K562 (cell line): ENCODE measurements at regions not wholly inside any gene's neighbourhood (a gene's known extent, or its start where the extent isn't known, plus 50 kb on each side); places are given as distances from the start of the nearest gene placed in this dataset.

ENCODE experiments used
- ATAC-seq: fragments of 200-7000 bp; cut with Tn5 transposase; 3 replicates; pipeline ENCODE4 v1.9.1; 2020; ENCODE audit warnings: moderate library complexity
- BruUV-seq: library from RNA; stranded (reverse); fragments of 400-500 nt; replicated peaks from 2 replicates; lab custom pipeline; 2021; lab: Mats Ljungman, UMichigan
- CTCF ChIA-PET: fragments of 300-600 bp; formaldehyde crosslinking; extraction: SDS; loops from one replicate; lab custom pipeline; 2021; ENCODE audit warnings: low intra/inter-chr PET ratio; lab: Yijun Ruan, JAX
- POLR2A ChIA-PET: fragments of 300-600, 350-650 bp; sonication (Branson Sonifier 250); formaldehyde crosslinking; extraction: SDS; loops from one replicate; lab custom pipeline; 2021; ENCODE audit warnings: antibody characterized with exemption, inconsistent platforms; lab: Yijun Ruan, JAX
- DNase-seq, 4 experiments: peaks; one replicate each; pipeline versions ENCODE4 v3.0.0 to v3.0.0-alpha.2; 2011 to 2018; ENCODE audit warnings: low spot score in 3 of 4, mixed read lengths in 3 of 4; ENCODE audit errors: extremely low read depth in 1 of 4
- FAIRE-seq: peaks from 2 replicates; lab custom pipeline; 2011; peaks lifted over from hg19 to GRCh38; lab: Jason Lieb, UNC
- H2AFZ ChIP-seq: 2 replicates; pipeline ENCODE4 v1.6.0; 2011; ENCODE audit warnings: low read depth, low read length, control low read depth, inconsistent platforms
- H3K27ac ChIP-seq: fragments of 200-600 bp; 3 replicates; pipeline ENCODE4 v1.8.0; 2011; ENCODE audit warnings: low read depth, mild to moderate bottlenecking, control low read depth, inconsistent platforms, low read length, moderate library complexity, mixed read lengths; ENCODE audit errors: extremely low read depth
- H3K27me3 ChIP-seq, 2 experiments: fragments of 300-600 bp in 1 of 2; 2 replicates in 1 of 2; 3 replicates in 1 of 2; pipeline versions ENCODE4 v1.6.0 to v1.8.0; 2011; ENCODE audit warnings: inconsistent platforms in 2 of 2, low read length in 2 of 2, mild to moderate bottlenecking in 1 of 2, mixed read lengths in 1 of 2, moderate library complexity in 1 of 2; ENCODE audit not compliant: control insufficient read depth in 2 of 2, insufficient read depth in 2 of 2
- H3K36me3 ChIP-seq: fragments of 300-600 bp; 3 replicates; pipeline ENCODE4 v1.8.0; 2011; ENCODE audit warnings: mild to moderate bottlenecking, low read length, inconsistent platforms; ENCODE audit not compliant: control insufficient read depth, insufficient read depth
- H3K4me1 ChIP-seq, 2 experiments: fragments of 200-600 bp in 1 of 2; replicated peaks in 1 of 2; 2 replicates in 1 of 2; 3 replicates in 1 of 2; pipeline versions ENCODE4 v1.5.1 to v1.8.0; 2011; ENCODE audit warnings: inconsistent platforms in 2 of 2, low read length in 2 of 2, mild to moderate bottlenecking in 1 of 2, mixed read lengths in 1 of 2, moderate library complexity in 1 of 2; ENCODE audit not compliant: control insufficient read depth in 2 of 2, insufficient read depth in 2 of 2
- H3K4me2 ChIP-seq: 2 replicates; pipeline ENCODE4 v1.6.1; 2011; ENCODE audit warnings: low read length, control low read depth, inconsistent platforms, mixed read lengths; ENCODE audit not compliant: insufficient read depth
- H3K4me3 ChIP-seq: fragments of 200-600 bp; sonication (generic), shearing (Covaris generic); 2 replicates; pipeline ENCODE4 v1.5.1; 2016; ENCODE audit warnings: control low read depth, inconsistent platforms
- H3K79me2 ChIP-seq: fragments of 200-600 bp; 3 replicates; pipeline ENCODE4 v1.8.0; 2011; ENCODE audit warnings: low read length, inconsistent platforms; ENCODE audit not compliant: control insufficient read depth, insufficient read depth
- H3K9ac ChIP-seq, 2 experiments: 2 replicates each; pipeline versions ENCODE4 v1.6.0 to v1.6.1; 2011; ENCODE audit warnings: low read depth in 2 of 2, low read length in 2 of 2, control low read depth in 1 of 2, inconsistent platforms in 1 of 2, mild to moderate bottlenecking in 1 of 2, mixed read lengths in 1 of 2; ENCODE audit not compliant: insufficient read depth in 1 of 2
- H3K9me1 ChIP-seq: one replicate; pipeline ENCODE4 v1.6.0; 2011; ENCODE audit warnings: inconsistent platforms, mild to moderate bottlenecking, low read length, moderate library complexity; ENCODE audit not compliant: control insufficient read depth, insufficient read depth
- H3K9me3 ChIP-seq: replicated peaks from 2 replicates; pipeline ENCODE4 v1.5.1; 2011; ENCODE audit warnings: low read depth, low read length, inconsistent platforms; ENCODE audit not compliant: control insufficient read depth, insufficient read depth
- H4K20me1 ChIP-seq: replicated peaks from 2 replicates; pipeline ENCODE4 v1.6.1; 2011; ENCODE audit warnings: low read length, inconsistent platforms, mixed read lengths; ENCODE audit not compliant: control insufficient read depth, insufficient read depth
- EWSR1 ChIP-seq: fragments of 450-650 bp; IDR thresholded peaks from 2 replicates; pipeline ENCODE4 v1.6.1; 2018; ENCODE audit warnings: borderline replicate concordance, mild to moderate bottlenecking, low read depth, moderate library complexity; ENCODE audit not compliant: partially characterized antibody
- FOXA3 ChIP-seq, 2 experiments: fragments of 450-650 bp in 1 of 2; sonication (generic) in 1 of 2; formaldehyde crosslinking; IDR thresholded peaks in 1 of 2; conservative IDR thresholded peaks in 1 of 2; 2 replicates each; pipeline versions ENCODE4 v1.4.0 to v1.8.0; 2020 to 2022; ENCODE audit warnings: mild to moderate bottlenecking in 2 of 2, missing genetic modification reagents in 1 of 2
- KLF6 ChIP-seq: fragments of 250-450 bp; sonication (Bioruptor Pico); IDR thresholded peaks from 2 replicates; pipeline ENCODE4 v1.4.0; 2020; ENCODE audit warnings: mild to moderate bottlenecking, moderate library complexity, borderline replicate concordance
- MEIS2 ChIP-seq: fragments of 450-650 bp; IDR thresholded peaks from 2 replicates; pipeline ENCODE4 v1.6.1; 2014; ENCODE audit warnings: mild to moderate bottlenecking; ENCODE audit not compliant: partially characterized antibody
- NCOR1 ChIP-seq: fragments of 450-650 bp; IDR thresholded peaks from 2 replicates; pipeline ENCODE4 v1.6.1; 2016; ENCODE audit warnings: mild to moderate bottlenecking, moderate library complexity
- TOE1 ChIP-seq, 2 experiments: fragments of 450-650 bp in 1 of 2; sonication (generic) in 1 of 2; formaldehyde crosslinking in 1 of 2; IDR thresholded peaks; 2 replicates each; pipeline versions ENCODE4 v1.7.1 to v1.8.0; 2016 to 2022; ENCODE audit warnings: borderline replicate concordance in 2 of 2, mild to moderate bottlenecking in 2 of 2, antibody characterized with exemption in 1 of 2, inconsistent platforms in 1 of 2, low read depth in 1 of 2, missing genetic modification reagents in 1 of 2, moderate library complexity in 1 of 2
- ZNF444 ChIP-seq: fragments of 250-450 bp; sonication (Bioruptor Pico); IDR thresholded peaks from 2 replicates; pipeline ENCODE4 v1.4.0; 2020; ENCODE audit warnings: mild to moderate bottlenecking, moderate library complexity
- ZNF445 ChIP-seq: fragments of 250-450 bp; sonication (Bioruptor Pico); IDR thresholded peaks from 2 replicates; pipeline ENCODE4 v1.4.0; 2020; ENCODE audit warnings: low read depth, mild to moderate bottlenecking, moderate library complexity
- ZNF695 ChIP-seq: fragments of 450-650 bp; formaldehyde crosslinking; IDR thresholded peaks from 2 replicates; pipeline ENCODE4 v1.4.0; 2020; ENCODE audit warnings: mild to moderate bottlenecking, moderate library complexity
- ZNF830 ChIP-seq: fragments of 250-450 bp; sonication (Bioruptor Pico); IDR thresholded peaks from 2 replicates; pipeline ENCODE4 v1.5.0; 2021; ENCODE audit warnings: mild to moderate bottlenecking
- WGBS: fragments of 100-300 bp; shearing (Covaris generic); methylation state at CpG from one replicate; pipeline ENCODE4 v1.1.6; 2016; ENCODE audit warnings: low coverage, mixed read lengths; ENCODE audit not compliant: insufficient coverage; ENCODE audit errors: missing lambda C conversion rate; 5-methylcytosine and 5-hydroxymethylcytosine counted together
- in situ Hi-C: fragments of 300-500 bp; cut with MboI; formaldehyde crosslinking; loops from 4 replicates; pipeline ENCODE4 v1.15.0; 2018; ENCODE audit warnings: inconsistent platforms, mixed read lengths
- intact Hi-C: fragments of 100-400 bp; cut with micrococcal nuclease; formaldehyde crosslinking; loops from 2 replicates; pipeline ENCODE4 v1.14.2; 2022
- TF ChIP-seq, protein P1 (sequence below): fragments of 250-450 bp; sonication (Bioruptor Pico); IDR thresholded peaks from 2 replicates; pipeline ENCODE4 v1.9.0; 2021; ENCODE audit warnings: mild to moderate bottlenecking
- TF ChIP-seq, protein P2 (sequence below): fragments of 450-650 bp; formaldehyde crosslinking; IDR thresholded peaks from 2 replicates; pipeline ENCODE4 v1.4.0; 2020; ENCODE audit warnings: mild to moderate bottlenecking, mixed read lengths
- TF ChIP-seq, protein P3 (sequence below): fragments of 450-650 bp; IDR thresholded peaks from 2 replicates; pipeline ENCODE4 v1.6.1; 2016; ENCODE audit warnings: antibody characterized with exemption
- TF ChIP-seq, protein P4 (sequence below), 2 experiments: IDR thresholded peaks; 2 replicates each; pipeline ENCODE4 v1.6.1; 2011; ENCODE audit warnings: borderline replicate concordance in 1 of 2, control low read depth in 1 of 2, low read depth in 1 of 2, low read length in 1 of 2, mild to moderate bottlenecking in 1 of 2, mixed read lengths in 1 of 2, moderate library complexity in 1 of 2; ENCODE audit not compliant: insufficient read depth in 1 of 2, insufficient read length in 1 of 2, poor library complexity in 1 of 2, severe bottlenecking in 1 of 2; ENCODE audit errors: extremely low read depth in 1 of 2
- TF ChIP-seq, protein P5 (sequence below): sonication (generic); formaldehyde crosslinking; IDR thresholded peaks from 2 replicates; pipeline ENCODE4 v1.8.0; 2022; ENCODE audit warnings: missing genetic modification reagents, mild to moderate bottlenecking, borderline replicate concordance

DNA sequence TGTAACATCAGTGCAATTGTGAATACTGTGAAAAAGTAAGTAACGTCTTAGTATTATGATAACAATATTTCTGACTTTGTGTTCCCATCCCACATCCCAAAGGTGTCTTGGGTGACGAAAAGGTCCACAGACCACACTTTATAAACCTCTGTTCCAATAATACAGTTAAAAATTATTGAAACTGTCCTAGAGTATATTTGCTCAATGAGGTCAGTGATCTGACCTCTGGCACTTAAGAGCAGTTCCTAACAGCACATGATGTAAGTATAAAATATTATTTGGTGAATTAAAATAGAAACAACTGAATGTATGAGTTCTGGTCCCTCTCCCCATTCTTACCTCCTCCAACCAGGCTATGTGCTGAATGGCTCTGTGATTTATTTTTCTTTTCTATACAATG, 566.4 kb upstream of the MMS22L start:
- no peaks in the 10 kb centered on the region for H3K4me1 ChIP-seq
- no peak overlapping the region for H3K9ac ChIP-seq
- no peaks in the 10 kb centered on the region for H4K20me1 ChIP-seq
- no peaks in the 10 kb centered on the region for H3K27me3 ChIP-seq
- no peaks in the 10 kb centered on the region for H3K36me3 ChIP-seq
- intact Hi-C loops = no loop called here
- CTCF ChIA-PET = no interaction called here
- H3K9me1 ChIP-seq = no peaks in the 10 kb centered on the region
- no peak overlapping the region for H3K27ac ChIP-seq
- in situ Hi-C loops = no loop called here
- 0% methylated on average over 2 of the region's 2 CpGs for WGBS
- FAIRE-seq = no peak
- H3K79me2 ChIP-seq = no peaks in the 10 kb centered on the region
- no peak for ATAC-seq
- no peak for DNase-seq
- no peak overlapping the region for H2AFZ ChIP-seq
- POLR2A ChIA-PET = no interaction called here
- H3K4me3 ChIP-seq = no peak overlapping the region
- no TSS peak for BruUV-seq
- no peaks in the 10 kb centered on the region for H3K9me3 ChIP-seq
- H3K4me2 ChIP-seq = no peak overlapping the region
- no peak for TF ChIP-seq KLF6 (CRISPR knock-in tag)
- TF ChIP-seq, protein P1, sequence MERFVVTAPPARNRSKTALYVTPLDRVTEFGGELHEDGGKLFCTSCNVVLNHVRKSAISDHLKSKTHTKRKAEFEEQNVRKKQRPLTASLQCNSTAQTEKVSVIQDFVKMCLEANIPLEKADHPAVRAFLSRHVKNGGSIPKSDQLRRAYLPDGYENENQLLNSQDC (CRISPR knock-in tag) = no peak
- TF ChIP-seq, protein P2, sequence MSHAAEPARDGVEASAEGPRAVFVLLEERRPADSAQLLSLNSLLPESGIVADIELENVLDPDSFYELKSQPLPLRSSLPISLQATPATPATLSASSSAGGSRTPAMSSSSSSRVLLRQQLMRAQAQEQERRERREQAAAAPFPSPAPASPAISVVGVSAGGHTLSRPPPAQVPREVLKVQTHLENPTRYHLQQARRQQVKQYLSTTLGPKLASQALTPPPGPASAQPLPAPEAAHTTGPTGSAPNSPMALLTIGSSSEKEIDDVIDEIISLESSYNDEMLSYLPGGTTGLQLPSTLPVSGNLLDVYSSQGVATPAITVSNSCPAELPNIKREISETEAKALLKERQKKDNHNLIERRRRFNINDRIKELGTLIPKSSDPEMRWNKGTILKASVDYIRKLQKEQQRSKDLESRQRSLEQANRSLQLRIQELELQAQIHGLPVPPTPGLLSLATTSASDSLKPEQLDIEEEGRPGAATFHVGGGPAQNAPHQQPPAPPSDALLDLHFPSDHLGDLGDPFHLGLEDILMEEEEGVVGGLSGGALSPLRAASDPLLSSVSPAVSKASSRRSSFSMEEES = no peak
- no peak for TF ChIP-seq EWSR1
- no peak for TF ChIP-seq TOE1 (IDR thresholded peaks at IDR 0.05; ENCODE audit: borderline replicate concordance)
- TF ChIP-seq TOE1 (CRISPR knock-in tag; IDR thresholded peaks at IDR 0.05; ENCODE audit: borderline replicate concordance, low read depth) = no peak
- TF ChIP-seq MEIS2 = no peak
- TF ChIP-seq, protein P3, sequence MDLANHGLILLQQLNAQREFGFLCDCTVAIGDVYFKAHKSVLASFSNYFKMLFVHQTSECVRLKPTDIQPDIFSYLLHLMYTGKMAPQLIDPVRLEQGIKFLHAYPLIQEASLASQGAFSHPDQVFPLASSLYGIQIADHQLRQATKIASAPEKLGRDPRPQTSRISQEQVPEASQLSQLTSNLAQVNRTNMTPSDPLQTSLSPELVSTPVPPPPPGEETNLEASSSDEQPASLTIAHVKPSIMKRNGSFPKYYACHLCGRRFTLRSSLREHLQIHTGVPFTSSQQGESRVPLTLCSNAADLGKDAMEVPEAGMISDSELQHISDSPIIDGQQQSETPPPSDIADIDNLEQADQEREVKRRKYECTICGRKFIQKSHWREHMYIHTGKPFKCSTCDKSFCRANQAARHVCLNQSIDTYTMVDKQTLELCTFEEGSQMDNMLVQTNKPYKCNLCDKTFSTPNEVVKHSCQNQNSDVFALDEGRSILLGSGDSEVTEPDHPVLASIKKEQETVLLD = no peak
- TF ChIP-seq, protein P4, sequence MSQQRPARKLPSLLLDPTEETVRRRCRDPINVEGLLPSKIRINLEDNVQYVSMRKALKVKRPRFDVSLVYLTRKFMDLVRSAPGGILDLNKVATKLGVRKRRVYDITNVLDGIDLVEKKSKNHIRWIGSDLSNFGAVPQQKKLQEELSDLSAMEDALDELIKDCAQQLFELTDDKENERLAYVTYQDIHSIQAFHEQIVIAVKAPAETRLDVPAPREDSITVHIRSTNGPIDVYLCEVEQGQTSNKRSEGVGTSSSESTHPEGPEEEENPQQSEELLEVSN (IDR thresholded peaks at IDR 0.05; ENCODE audit: borderline replicate concordance in 1 of 2, extremely low read depth in 1 of 2, insufficient read depth in 1 of 2, insufficient read length in 1 of 2, low read depth in 1 of 2, low read length in 1 of 2, poor library complexity in 1 of 2, severe bottlenecking in 1 of 2) = no peak
- no peak for TF ChIP-seq ZNF830 (CRISPR knock-in tag)
- no peak for TF ChIP-seq ZNF445 (CRISPR knock-in tag)
- TF ChIP-seq FOXA3 (CRISPR knock-in tag; conservative IDR thresholded peaks at IDR 0.05 in 1 of 2, IDR thresholded peaks at IDR 0.05 in 1 of 2) = no peak
- TF ChIP-seq, protein P5, sequence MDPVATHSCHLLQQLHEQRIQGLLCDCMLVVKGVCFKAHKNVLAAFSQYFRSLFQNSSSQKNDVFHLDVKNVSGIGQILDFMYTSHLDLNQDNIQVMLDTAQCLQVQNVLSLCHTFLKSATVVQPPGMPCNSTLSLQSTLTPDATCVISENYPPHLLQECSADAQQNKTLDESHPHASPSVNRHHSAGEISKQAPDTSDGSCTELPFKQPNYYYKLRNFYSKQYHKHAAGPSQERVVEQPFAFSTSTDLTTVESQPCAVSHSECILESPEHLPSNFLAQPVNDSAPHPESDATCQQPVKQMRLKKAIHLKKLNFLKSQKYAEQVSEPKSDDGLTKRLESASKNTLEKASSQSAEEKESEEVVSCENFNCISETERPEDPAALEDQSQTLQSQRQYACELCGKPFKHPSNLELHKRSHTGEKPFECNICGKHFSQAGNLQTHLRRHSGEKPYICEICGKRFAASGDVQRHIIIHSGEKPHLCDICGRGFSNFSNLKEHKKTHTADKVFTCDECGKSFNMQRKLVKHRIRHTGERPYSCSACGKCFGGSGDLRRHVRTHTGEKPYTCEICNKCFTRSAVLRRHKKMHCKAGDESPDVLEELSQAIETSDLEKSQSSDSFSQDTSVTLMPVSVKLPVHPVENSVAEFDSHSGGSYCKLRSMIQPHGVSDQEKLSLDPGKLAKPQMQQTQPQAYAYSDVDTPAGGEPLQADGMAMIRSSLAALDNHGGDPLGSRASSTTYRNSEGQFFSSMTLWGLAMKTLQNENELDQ (CRISPR knock-in tag) = no peak
- TF ChIP-seq ZNF695 (CRISPR knock-in tag) = no peak
- no peak for TF ChIP-seq NCOR1
- no peak for TF ChIP-seq ZNF444
